Naive thymus-derived CD8-positive, alpha-beta T cell (primary cell): ENCODE measurements at regions not wholly inside any gene's neighbourhood (a gene's known extent, or its start where the extent isn't known, plus 50 kb on each side); places are given as distances from the start of the nearest gene placed in this dataset.
"Not testable (repeated sequence)": the region's sequence is repeated elsewhere in the genome, so short reads cannot be mapped to it uniquely, and the experiment has no call there.

Experiments
- ATAC-seq, 2 donors: fragments of 150-1000 bp; cut with Tn5 transposase in 1 of 2; sonication (Bioruptor Pico), chemical (Tn5 transposase) in 1 of 2; 1 replicate in 1 of 2; 2 replicates in 1 of 2; pipeline ENCODE4 v1.10.0; 2021; ENCODE audit warnings: mild to moderate bottlenecking in 2 of 2, moderate library complexity in 2 of 2
- POLR2A ChIA-PET: fragments of 350-600 bp; sonication (Branson Sonifier 250); formaldehyde crosslinking; loops from one replicate; lab custom pipeline; 2021; ENCODE audit warnings: antibody characterized with exemption; lab: Charles Lee
- DNase-seq, 10 donors: peaks; one replicate each; pipeline versions ENCODE4 v3.0.0 to v3.0.0-alpha.2; 2020 to 2022
- H3K27ac Mint-ChIP-seq, 10 donors: one replicate each; pipeline ENCODE4 v1.8.0; 2020 to 2022; ENCODE audit warnings: mild to moderate bottlenecking in 10 of 10, mixed read lengths in 10 of 10, moderate library complexity in 4 of 10, inconsistent platforms in 1 of 10
- H3K27me3 Mint-ChIP-seq, 5 donors: one replicate each; pipeline ENCODE4 v1.8.0; 2021 to 2022; ENCODE audit warnings: mixed read lengths in 5 of 5
- H3K36me3 Mint-ChIP-seq, 3 donors: one replicate each; pipeline ENCODE4 v1.8.0; 2020 to 2022; ENCODE audit warnings: mixed read lengths in 3 of 3, mild to moderate bottlenecking in 2 of 3, inconsistent platforms in 1 of 3
- H3K4me1 Mint-ChIP-seq, 4 donors: one replicate each; pipeline ENCODE4 v1.8.0; 2021 to 2022; ENCODE audit warnings: mixed read lengths in 4 of 4
- H3K4me3 Mint-ChIP-seq, 10 donors: one replicate each; pipeline ENCODE4 v1.8.0; 2020 to 2022; ENCODE audit warnings: mild to moderate bottlenecking in 10 of 10, mixed read lengths in 10 of 10, moderate library complexity in 6 of 10, inconsistent platforms in 1 of 10
- H3K9me3 Mint-ChIP-seq, 9 donors: one replicate each; pipeline ENCODE4 v1.8.0; 2020 to 2022; ENCODE audit warnings: mixed read lengths in 9 of 9, mild to moderate bottlenecking in 3 of 9, inconsistent platforms in 1 of 9, moderate library complexity in 1 of 9

GRCh38 chr13:18921063-18921462 is 260.6 kb downstream of the TUBA3C start:
- ATAC-seq, result no peak
- POLR2A ChIA-PET, result no interaction called here
- no peak overlapping the region for H3K4me3 Mint-ChIP-seq
- H3K36me3 Mint-ChIP-seq, result no peaks in the 10 kb centered on the region
- H3K27ac Mint-ChIP-seq, result no peak overlapping the region
- H3K4me1 Mint-ChIP-seq, result no peaks in the 10 kb centered on the region
- peaks cover 0 to 4% (median 0%) of the 10 kb centered on the region in 9 donors for H3K9me3 Mint-ChIP-seq
- peaks cover 0 to 4% (median 0%) of the 10 kb centered on the region in 5 donors for H3K27me3 Mint-ChIP-seq
- DNase-seq, result no peak

- H3K4me3 Mint-ChIP-seq, DNase-seq, POLR2A ChIA-PET, ATAC-seq, H3K27me3 Mint-ChIP-seq, H3K4me1 Mint-ChIP-seq: not testable (repeated sequence)
- Mint-ChIP-seq H3K36me3 (peaks cover 0 to 11% (median 0%) of the 10 kb centered on the region in 3 donors), H3K9me3 (peaks cover 0 to 42% (median 25%) of the 10 kb centered on the region in 9 donors), H3K27ac (peak overlapping the region in 1 of 10 donors; percentile 56)
Observed at GRCh38 chr13:18905096-18905495, 276.5 kb downstream of the TUBA3C start.

- H3K9me3 Mint-ChIP-seq, H3K27me3 Mint-ChIP-seq, H3K4me1 Mint-ChIP-seq, H3K27ac Mint-ChIP-seq, H3K36me3 Mint-ChIP-seq, DNase-seq, H3K4me3 Mint-ChIP-seq, POLR2A ChIA-PET, ATAC-seq: not testable (repeated sequence)
Observed at GRCh38 chr13:18895411-18895810, 286.2 kb downstream of the TUBA3C start.

- POLR2A ChIA-PET, H3K27ac Mint-ChIP-seq: not testable (repeated sequence)
Observed at GRCh38 chr13:18891242-18891641, 290.4 kb downstream of the TUBA3C start.

GRCh38 chr13:18874875-18875789 is 306.5 kb downstream of the TUBA3C start:
- H3K27me3 Mint-ChIP-seq, result peaks cover 0 to 21% (median 10%) of the 10 kb centered on the region in 5 donors
- H3K4me1 Mint-ChIP-seq, ATAC-seq, POLR2A ChIA-PET, DNase-seq, H3K36me3 Mint-ChIP-seq, H3K27ac Mint-ChIP-seq: not testable (repeated sequence)
- peaks cover 0 to 13% (median 2%) of the 10 kb centered on the region in 9 donors for H3K9me3 Mint-ChIP-seq
- H3K4me3 Mint-ChIP-seq, result peak overlapping the region in 2 of 10 donors; percentile 48 to 78

More at GRCh38 chr13:18891242-18891641, 290.4 kb downstream of the TUBA3C start:
- DNase-seq, H3K27me3 Mint-ChIP-seq, H3K9me3 Mint-ChIP-seq, ATAC-seq, H3K36me3 Mint-ChIP-seq, H3K4me1 Mint-ChIP-seq, H3K4me3 Mint-ChIP-seq: not testable (repeated sequence)

GRCh38 chr13:18870557-18870956 is 311.1 kb downstream of the TUBA3C start:
- DNase-seq, H3K27ac Mint-ChIP-seq, H3K9me3 Mint-ChIP-seq, H3K36me3 Mint-ChIP-seq, ATAC-seq, POLR2A ChIA-PET, H3K4me3 Mint-ChIP-seq, H3K4me1 Mint-ChIP-seq: not testable (repeated sequence)
- peaks cover 0 to 13% (median 3%) of the 10 kb centered on the region in 5 donors for H3K27me3 Mint-ChIP-seq

- not testable (repeated sequence) for H3K4me3 Mint-ChIP-seq, H3K4me1 Mint-ChIP-seq, ATAC-seq
Observed at GRCh38 chr13:18869365-18869764, 312.3 kb downstream of the TUBA3C start.

GRCh38 chr13:18837986-18838629 is 343.5 kb downstream of the TUBA3C start:
- H3K36me3 Mint-ChIP-seq, H3K27ac Mint-ChIP-seq, H3K4me3 Mint-ChIP-seq, H3K4me1 Mint-ChIP-seq, POLR2A ChIA-PET, DNase-seq, ATAC-seq, H3K9me3 Mint-ChIP-seq, H3K27me3 Mint-ChIP-seq: not testable (repeated sequence)

More at GRCh38 chr13:18869365-18869764, 312.3 kb downstream of the TUBA3C start:
- H3K27ac Mint-ChIP-seq, H3K9me3 Mint-ChIP-seq, H3K27me3 Mint-ChIP-seq, DNase-seq, H3K36me3 Mint-ChIP-seq, POLR2A ChIA-PET: not testable (repeated sequence)

GRCh38 chr13:18837179-18837745 is 344.4 kb downstream of the TUBA3C start:
- H3K36me3 Mint-ChIP-seq, H3K27ac Mint-ChIP-seq, H3K9me3 Mint-ChIP-seq, H3K4me3 Mint-ChIP-seq, H3K27me3 Mint-ChIP-seq, POLR2A ChIA-PET, DNase-seq, ATAC-seq, H3K4me1 Mint-ChIP-seq: not testable (repeated sequence)

- H3K9me3 Mint-ChIP-seq, H3K4me3 Mint-ChIP-seq, H3K27ac Mint-ChIP-seq, H3K36me3 Mint-ChIP-seq, H3K4me1 Mint-ChIP-seq, POLR2A ChIA-PET, ATAC-seq, H3K27me3 Mint-ChIP-seq: not testable (repeated sequence)
- DNase-seq, result peak in 1 of 10 donors; percentile 60
Observed at GRCh38 chr13:18836371-18837178, 345.0 kb downstream of the TUBA3C start.

- DNase-seq, H3K36me3 Mint-ChIP-seq, H3K4me3 Mint-ChIP-seq, H3K4me1 Mint-ChIP-seq, H3K27ac Mint-ChIP-seq, ATAC-seq, H3K9me3 Mint-ChIP-seq, POLR2A ChIA-PET, H3K27me3 Mint-ChIP-seq: not testable (repeated sequence)
Observed at GRCh38 chr13:18835754-18836153, 345.9 kb downstream of the TUBA3C start.

GRCh38 chr13:18824678-18825077 is 356.9 kb downstream of the TUBA3C start:
- ATAC-seq, POLR2A ChIA-PET, DNase-seq: not testable (repeated sequence)

More at GRCh38 chr13:18824678-18825077, 356.9 kb downstream of the TUBA3C start:
- not testable (repeated sequence) for H3K27ac Mint-ChIP-seq, H3K4me1 Mint-ChIP-seq, H3K9me3 Mint-ChIP-seq, H3K27me3 Mint-ChIP-seq, H3K36me3 Mint-ChIP-seq, H3K4me3 Mint-ChIP-seq
